GM20000 (cell line): ENCODE measurements at regions not wholly inside any gene's neighbourhood (a gene's known extent, or its start where the extent isn't known, plus 50 kb on each side); places are given as distances from the start of the nearest gene placed in this dataset.
"Not testable (repeated sequence)": the region's sequence is repeated elsewhere in the genome, so short reads cannot be mapped to it uniquely, and the experiment has no call there.

Experiments
- DNase-seq: peaks from one replicate; pipeline ENCODE4 v3.0.0; 2012; ENCODE audit warnings: low spot score
- CTCF ChIP-seq: IDR thresholded peaks from 2 replicates; pipeline ENCODE4 v1.5.1; 2012; ENCODE audit warnings: mild to moderate bottlenecking, control low read depth; ENCODE audit errors: extremely low read depth, missing control alignments

- no peak for TF ChIP-seq CTCF
- no peak for DNase-seq
Observed at GRCh38 chr22:27251563-27251962, 550.0 kb downstream of the MN1 start.

GRCh38 chr22:27252282-27253049, 549.1 kb downstream of the MN1 start:
- DNase-seq, result no peak
- no peak for TF ChIP-seq CTCF

GRCh38 chr22:27253108-27253902, 548.3 kb downstream of the MN1 start:
- DNase-seq, result no peak
- TF ChIP-seq CTCF, result no peak

- DNase-seq, result not testable (repeated sequence)
Observed at GRCh38 chr22:27254063-27254462, 547.5 kb downstream of the MN1 start.

GRCh38 chr22:27255580-27255979, 546.0 kb downstream of the MN1 start:
- TF ChIP-seq CTCF, result no peak
- no peak for DNase-seq

- no peak for DNase-seq
- no peak for TF ChIP-seq CTCF
Observed at GRCh38 chr22:27257987-27258386, 543.6 kb downstream of the MN1 start.

GRCh38 chr22:27258616-27259172, 542.9 kb downstream of the MN1 start:
- no peak for TF ChIP-seq CTCF
- no peak for DNase-seq
